GF-D8 (cell line): ENCODE measurements at regions not wholly inside any gene's neighbourhood (a gene's known extent, or its start where the extent isn't known, plus 50 kb on each side); places are given as distances from the start of the nearest gene placed in this dataset.

Experiments used
- DNase-seq: peaks from one replicate; lab custom pipeline; 2025; lab: John Stamatoyannopoulos, UW

DNA sequence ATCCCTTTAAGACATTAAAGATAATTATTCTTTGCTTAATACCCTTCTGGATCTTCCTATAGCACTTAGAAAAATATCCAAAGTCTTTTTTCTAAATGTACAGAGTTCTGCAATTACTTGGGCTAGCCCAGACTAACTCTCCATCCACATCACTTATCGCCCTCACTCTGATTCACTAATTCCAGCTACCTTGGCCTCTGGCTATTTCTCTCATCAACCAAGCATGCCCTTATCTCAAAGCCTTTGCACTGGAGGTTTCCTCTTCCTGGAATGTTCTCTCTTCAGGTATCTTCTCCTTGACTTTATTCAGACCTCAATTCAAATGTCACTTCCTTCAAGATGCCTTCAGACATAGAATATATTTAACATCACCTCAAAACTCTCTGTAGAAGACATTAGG lies 345.1 kb upstream of the SMIM31 start:
- no peak for DNase-seq

DNA sequence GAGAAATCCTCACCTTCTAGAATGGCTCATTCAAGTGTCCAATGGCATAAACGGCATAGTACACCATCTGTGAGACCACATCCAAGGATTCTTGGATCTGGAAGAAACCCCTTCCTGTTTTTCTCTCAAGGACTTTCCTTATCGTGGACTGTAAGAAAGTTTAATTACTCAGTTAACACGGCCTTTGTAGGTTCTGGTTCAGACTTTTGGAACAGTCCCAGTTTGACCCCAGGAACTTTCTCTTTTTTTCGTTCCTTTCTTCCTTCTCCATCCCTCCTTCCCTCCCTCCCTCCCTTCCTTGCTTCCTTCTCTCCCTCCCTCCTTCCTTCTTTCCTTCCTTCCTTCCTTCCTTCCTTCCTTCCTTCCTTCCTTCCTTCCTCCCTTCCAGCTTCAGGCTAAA lies 343.5 kb upstream of the SMIM31 start:
- DNase-seq: no peak

DNA sequence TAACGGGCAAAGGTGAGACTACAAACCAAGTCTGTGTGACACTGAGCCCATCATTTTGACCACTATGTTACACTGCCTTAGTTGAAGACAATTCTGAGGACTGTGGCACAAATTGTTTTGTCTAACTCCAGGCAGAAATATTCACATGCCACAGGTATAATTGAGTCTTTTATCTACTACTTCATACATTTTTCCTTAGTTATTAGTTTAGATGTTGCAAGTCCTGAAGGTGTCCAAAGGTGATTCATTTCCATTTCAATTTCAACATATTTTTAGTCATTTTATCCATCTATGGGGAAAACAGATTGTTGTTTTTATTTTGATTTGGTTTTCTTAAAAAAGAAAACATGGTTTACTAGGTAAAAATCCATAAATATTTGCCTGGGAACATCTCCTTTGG lies 341.7 kb upstream of the SMIM31 start:
- no peak for DNase-seq

DNA sequence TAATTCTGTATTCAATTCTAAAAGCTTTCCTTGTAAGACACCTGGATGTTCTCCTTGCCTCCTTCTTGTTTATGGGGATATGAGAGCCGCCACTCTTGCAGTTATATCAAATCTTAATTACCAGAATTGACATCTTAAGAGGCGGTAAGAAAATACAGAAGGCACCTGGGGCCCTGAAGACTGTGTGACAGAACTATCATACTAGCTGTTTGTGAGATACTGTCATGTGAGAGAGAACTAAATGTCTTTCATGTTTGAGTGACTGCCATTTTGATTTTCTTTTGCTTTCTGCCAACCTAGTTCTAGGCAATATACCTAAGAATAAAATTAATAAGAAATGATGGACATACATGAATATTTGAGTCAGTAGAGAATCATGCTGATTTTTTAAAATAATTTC lies 340.2 kb upstream of the SMIM31 start:
- no peak for DNase-seq

DNA sequence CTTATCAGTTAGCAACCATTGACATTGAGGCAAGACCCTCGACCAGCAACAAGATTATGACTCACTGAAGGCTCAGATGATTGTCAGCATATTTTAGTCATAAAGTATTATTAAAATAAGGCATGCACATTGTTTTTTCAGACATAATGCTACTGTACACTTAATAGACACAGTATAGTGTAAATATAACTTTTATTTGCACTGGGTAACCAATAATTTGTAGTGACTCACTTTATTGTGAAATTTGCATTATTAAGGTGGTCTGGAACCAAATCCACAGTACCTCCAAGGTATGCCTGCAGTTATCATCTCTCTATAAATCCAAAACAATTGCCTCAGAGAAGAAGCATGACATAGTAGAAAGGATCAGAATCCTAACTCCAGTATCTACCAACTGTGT lies 330.1 kb upstream of the SMIM31 start:
- DNase-seq: no peak

DNA sequence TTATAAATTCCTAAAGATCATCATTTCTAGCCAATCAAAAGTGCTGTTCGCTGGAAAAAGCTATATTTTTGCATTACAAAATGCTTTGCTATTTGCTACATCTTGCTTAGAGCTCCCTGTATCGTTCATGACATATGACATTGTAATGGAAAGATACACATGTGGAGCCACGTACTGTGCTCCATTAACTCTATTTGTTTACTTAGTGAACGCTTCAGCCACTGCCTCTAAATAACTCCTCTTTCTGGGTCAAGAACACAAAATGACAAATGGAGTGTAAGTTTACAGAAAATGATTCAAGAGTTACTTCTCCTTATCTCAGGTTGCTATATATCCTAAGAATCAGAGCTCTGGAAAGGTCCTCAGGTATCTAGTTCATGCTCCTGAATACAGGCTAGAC lies 329.1 kb upstream of the SMIM31 start:
- DNase-seq: no peak

DNA sequence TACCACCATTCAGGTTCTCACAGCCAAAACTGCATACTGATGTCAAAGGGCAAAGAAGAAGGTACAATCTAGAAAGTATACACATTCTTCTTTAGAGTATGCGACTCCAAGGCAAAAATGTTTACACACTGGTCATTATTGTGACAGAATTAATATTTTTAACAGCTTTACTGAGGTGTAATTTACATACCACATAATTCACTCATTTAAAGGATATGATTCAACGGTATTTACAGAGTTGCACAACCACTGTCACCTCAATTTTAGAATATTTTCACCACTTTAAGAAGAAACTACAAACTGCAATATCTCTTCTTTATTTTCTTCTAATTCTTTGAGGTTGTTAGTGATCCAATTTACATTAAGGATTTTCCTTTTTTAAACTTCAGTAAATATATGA lies 325.4 kb upstream of the SMIM31 start:
- no peak for DNase-seq

DNA sequence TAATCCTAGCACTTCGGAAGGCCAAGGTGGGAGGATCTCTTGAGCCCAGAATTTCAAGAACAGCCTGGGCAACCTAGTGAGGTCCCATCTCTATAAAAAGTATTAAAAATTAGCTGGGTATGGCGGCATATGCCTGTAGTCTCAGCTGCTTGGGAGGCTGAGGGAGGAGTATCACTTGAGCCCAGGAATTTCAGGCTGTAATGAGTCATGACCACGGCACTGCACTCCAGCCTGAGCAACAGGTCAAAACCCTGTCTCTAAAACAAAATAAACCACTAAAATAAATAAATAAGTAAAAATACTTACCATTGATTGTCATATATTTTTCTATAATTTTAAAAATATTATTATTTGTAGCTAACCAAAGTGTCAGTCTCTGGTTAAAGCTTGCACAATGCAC lies 315.6 kb upstream of the SMIM31 start:
- DNase-seq: no peak

DNA sequence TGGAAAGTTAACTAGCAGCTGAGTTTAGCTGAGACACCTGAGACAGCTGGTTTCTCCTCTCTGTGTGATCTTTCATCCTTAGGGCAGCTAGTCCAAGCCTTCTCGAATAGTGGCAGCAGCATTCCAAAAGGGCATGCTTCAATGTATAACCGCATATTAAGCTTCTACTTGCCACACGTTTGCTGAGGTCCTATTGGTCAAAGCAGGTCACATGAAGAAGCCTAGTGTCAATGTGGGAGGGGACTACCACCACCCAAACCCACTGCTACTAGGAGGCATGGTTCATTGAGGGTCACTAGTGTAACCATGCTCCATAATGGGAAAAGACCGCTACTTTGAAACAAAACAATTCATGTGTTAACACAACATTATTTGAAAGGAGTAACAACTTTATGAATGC lies 314.9 kb upstream of the SMIM31 start:
- no peak for DNase-seq

DNA sequence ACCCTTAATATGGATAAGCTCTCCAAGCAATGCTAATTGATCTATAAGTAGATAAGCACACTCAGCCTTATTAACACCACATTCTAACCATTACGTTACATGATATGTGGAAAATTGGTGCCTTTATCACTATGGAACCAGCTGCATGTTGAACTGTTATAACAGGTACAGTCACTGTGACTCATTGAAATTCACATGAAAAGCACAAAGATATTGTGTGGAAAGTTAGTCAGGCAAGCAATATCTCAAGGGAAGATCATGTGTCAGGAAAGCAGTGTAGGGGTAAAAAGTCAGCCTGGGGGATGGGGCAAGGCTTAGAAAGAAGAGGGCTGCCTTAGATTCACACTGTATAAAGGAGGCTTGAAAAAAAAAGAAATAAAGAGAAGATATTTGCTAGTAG lies 313.7 kb upstream of the SMIM31 start:
- DNase-seq: no peak

DNA sequence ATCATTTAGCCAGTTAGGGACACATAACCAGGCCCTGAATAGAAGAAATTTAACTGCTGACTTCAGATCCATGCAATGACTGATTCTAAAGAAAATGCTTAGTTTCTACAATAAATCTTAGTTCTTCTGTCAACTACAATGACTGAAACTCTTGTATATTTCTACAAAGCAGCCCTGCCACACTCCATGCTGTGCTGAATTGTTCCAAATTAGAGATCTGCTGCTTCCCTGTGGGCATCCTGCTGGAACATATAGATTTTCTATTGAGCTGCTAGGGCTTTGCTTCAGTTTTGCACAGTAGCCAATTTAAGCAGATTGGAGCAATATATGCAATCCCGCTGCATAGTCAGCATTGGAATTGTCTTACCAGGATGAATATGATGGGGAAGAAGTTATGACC lies 312.8 kb upstream of the SMIM31 start:
- no peak for DNase-seq

DNA sequence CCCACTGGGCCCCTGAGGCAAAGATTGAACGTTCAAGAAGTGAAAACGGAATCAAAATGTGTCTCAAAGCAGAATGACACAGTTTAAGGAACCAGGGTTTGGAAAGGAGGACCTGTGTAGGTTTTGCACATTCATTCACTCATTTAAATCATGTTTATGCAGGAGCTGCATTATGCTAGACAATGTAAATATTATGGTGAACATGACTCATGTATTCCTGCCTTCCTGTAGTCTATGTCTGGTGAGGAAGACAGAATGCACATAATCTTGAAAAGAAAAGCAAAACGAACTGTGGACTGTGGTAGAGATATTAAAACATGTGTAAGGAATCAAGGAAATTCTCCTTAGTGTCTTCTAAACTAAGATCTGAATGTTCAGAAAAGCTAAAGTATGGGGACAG lies 311.8 kb upstream of the SMIM31 start:
- no peak for DNase-seq

DNA sequence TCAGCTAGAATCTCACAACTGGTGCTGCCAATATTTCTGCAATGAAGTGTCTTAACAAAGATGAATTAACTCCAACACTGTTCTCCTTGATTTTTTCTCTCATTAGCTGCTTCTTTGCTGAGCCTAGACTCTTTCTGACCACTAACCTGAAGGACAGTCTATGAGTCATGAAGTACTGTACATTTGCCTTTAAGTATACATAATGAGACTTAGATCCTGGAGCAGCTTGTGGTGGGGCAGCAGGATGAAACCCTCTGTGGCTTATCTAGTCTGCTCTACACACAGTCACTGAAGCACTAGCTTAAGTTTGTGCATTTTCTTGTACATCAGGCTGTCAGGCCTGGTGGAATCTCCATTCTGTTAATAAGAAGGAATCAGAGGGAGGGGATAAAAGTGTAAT lies 307.4 kb upstream of the SMIM31 start:
- no peak for DNase-seq

DNA sequence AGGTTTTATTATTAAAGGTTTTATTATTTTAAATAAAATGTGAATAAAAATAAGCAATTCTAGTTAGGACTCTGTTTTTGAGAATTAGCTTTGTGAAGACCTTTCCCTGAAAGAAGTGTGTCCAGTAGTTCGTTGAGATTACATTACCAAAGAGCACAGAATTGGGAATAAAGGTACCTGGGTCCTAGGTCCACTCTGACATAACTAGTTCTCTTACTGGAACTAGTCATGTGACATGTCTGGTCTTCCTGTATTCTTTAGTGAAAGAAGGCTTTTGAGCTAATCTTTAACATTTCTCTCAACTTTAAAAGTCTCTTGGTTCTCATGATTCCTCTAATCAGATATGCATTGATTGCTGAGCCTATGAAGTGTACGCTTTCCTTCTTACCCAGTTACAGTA lies 292.0 kb upstream of the SMIM31 start:
- DNase-seq: no peak

DNA sequence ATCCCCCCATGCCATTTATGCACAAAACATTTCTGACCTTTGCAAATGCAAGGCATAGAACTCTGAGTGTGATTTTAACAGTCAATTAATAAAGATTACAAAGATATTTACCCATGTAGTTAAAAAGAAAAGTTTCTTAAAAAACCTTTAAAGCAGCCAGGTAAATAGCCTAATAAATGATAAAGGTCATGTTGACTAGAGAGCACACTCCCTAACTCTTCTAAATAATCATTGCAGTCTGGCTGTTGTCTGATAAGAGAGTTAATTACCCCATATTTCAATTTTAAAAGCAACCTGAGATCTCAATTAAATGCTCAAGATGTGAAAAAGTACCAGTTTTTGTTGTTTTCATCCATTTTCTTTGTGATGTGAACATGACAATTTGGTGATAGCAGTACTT lies 291.5 kb upstream of the SMIM31 start:
- no peak for DNase-seq

DNA sequence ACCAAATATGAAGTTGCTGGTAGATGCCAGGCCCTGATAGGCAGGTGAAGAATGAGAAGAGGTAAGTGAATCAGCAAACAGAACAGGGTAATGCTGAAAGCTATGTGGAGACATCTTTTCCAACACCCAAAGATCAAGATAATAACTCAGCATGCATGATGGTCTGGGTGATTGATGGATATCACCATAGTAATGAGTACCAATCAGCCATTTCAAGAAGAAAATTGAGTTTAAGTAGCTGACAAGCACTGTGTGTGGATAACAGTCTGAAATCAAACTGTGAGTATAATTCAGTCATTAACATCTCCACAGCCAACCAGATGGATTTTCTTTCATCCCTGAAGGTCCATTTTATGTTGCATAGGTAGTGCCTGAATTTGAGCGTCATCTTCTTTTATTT lies 289.6 kb upstream of the SMIM31 start:
- DNase-seq: no peak

DNA sequence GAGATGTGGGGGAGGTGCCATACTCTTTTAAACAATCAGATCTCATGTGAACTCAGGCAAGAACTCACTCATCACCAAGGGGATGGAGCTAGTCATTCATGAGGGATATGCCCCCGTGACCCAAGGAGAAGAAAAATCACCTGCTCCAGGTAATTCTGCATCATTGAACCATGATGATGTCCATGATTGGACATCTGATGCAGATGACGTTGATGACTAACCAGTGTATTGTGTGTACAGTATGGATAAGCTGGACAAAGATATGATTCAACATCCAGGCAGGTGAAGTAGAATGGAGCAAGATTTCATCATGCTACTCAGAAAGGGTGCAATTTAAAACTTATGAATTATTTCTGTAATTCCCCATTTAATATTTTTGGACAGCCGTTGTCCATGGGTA lies 286.4 kb upstream of the SMIM31 start:
- no peak for DNase-seq

DNA sequence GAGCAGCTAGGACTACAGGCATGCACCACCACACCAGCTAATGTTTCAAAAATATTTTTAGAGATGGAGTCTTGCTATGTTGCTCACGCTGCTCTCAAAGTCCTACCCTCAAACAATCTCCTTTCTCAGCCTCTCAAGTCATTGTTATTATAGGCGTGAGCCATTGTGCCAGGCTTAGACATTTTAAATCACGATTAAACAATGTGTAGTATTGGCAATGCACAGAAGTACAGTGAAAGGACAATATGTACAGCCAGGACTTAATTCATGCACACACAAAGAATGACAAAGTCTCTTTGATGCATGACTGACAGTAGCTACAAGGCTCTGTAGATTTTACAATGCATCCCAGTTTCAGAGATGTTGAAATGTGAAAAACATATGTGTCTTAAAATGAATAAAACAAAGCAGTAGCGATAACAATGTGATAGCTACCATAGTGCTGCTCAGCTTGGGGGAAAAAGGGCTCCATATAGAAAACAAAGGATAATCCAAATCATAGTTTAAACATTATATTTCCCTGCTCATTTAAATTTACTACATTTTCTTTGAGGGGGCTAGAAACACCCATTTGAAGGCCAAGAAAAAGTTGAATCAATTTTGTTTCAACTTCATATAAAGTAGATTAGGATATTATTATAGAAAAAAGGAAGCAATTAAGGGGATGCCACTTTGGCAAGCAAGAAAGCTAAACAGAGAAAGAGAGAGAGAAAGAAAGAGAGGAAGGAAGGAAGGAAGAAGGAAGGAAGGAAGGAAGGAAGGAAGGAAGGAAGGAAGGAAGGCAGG lies 272.4 kb upstream of the SMIM31 start:
- no peak for DNase-seq

DNA sequence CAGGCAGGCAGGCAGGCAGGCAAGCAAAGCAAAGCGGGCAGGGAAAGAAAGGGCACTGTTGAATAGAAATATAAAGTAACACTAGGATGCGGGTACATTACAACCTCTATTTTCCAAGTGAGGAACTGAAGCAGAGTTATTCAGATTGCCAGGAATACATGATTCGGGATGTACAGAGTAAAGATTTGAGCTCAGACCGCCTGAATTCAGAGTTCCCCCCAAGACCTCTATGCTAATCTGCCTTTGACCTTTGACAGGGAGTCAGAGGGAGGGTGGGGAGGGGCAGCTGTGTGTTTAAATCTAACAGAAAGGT lies 271.9 kb upstream of the SMIM31 start:
- DNase-seq: no peak

DNA sequence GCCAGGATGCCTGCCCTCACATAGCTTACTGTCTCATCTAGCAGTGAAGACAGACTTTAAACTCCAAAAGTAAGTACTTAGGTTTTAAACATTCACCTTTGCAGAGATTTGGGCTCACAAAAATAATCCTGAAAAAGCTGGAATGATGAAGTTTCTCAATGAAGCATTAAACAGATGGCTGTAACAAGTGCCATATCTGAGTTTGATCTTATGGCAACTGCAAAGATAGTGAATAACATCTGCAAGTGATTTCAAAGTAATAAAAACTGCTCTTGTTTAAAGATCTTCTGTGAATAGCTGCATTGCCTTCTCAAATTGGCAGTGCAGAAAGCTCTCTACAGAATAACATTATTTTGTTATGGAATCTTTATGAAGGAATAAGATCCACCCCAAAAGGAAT lies 271.2 kb upstream of the SMIM31 start:
- no peak for DNase-seq

DNA sequence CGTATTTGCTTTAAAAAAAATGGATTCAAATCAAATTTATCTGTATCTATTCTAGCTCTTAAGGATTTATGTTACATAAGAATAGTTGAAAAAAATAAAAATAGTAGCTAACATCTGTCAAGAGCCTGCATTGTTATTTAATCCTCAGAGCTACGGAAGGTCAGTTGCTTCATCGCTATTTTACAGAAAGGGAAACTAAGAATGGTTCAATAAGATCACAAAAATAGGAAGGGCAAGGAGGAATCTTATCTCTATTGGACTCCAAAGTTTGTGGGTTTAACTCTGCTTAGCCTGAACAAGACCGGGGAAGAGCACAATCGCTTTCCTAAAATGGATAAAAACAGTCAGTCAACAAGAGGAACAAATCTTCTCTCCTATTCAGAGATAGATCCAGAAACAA lies 270.2 kb upstream of the SMIM31 start:
- no peak for DNase-seq

DNA sequence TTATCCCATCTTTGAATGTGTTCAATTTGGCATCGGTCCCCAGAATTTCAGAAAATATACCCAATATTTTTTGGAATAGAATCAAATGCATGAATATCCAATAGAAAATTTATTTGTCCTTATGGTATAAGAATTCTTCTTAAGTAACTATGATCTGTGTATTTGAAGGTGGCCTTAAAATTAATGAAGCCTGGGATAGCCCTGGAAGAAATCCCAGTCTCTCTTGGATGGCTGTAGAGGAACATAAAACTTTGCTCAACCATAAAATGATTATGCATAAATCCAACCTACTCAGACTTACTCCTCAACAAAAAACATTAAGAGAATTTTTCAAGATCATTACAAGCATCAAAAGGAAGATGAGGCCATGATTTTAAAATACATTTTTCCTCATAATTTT lies 269.4 kb upstream of the SMIM31 start:
- no peak for DNase-seq

DNA sequence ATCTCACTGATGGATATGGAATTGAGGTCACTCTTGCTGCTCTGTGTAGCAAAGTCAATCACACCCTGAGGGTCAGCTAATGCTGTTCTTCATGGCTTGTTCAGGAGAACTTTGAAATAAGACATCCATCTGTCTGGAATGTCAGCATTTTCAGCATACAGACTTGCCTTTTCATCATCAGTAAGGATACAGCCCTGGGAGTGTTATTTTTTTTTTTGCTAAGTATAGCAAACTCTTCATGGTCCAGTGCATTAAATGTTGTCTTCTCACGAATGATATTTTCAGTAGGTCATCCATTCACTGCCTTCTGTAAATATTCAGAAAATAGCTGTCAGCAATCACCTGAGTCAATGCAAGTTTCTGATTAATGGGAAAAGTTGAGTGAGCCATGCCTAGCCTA lies 268.8 kb upstream of the SMIM31 start:
- no peak for DNase-seq

DNA sequence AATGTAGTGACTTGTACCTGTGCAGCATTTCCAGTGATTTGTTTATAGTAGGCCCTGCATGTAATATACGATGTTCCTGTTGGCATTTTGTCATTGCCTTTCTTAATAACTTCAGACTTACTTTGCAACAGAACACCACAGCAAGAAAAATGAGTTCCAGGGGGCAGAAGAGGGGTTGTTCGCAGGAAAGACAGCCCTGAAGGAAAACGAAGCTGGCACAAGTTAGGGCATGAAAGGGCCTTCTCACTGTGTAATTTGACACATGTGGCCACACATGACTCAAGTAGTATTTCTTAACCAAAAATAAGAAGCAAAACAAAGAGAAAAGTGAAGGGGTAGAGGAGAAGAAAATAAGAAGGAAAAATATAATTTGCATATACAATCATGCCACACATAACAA lies 265.8 kb upstream of the SMIM31 start:
- DNase-seq: no peak

DNA sequence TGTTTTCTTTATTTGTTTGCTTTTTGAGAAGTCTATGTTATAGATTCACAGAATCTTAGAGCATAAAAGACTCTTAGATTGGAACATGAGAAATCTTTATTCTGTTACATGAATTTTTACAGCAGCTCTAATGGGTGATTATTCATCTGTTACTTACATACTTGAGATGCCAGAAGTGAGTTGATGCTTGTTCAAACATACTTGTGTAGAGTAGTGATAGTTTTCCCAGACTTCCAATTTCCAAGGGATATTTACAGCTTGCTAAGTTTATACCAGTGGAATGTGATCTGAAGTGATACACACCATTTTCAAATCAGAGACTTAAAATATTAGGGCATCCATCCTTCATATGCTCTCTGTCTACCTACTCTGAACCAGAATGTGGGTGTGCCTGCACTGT lies 252.9 kb upstream of the SMIM31 start:
- no peak for DNase-seq
